A172 (cell line): ENCODE measurements at regions not wholly inside any gene's neighbourhood (a gene's known extent, or its start where the extent isn't known, plus 50 kb on each side); places are given as distances from the start of the nearest gene placed in this dataset.

ENCODE experiments used
- DNase-seq: peaks from one replicate; pipeline ENCODE4 v3.0.0-alpha.2; 2015; ENCODE audit warnings: low spot score

DNA sequence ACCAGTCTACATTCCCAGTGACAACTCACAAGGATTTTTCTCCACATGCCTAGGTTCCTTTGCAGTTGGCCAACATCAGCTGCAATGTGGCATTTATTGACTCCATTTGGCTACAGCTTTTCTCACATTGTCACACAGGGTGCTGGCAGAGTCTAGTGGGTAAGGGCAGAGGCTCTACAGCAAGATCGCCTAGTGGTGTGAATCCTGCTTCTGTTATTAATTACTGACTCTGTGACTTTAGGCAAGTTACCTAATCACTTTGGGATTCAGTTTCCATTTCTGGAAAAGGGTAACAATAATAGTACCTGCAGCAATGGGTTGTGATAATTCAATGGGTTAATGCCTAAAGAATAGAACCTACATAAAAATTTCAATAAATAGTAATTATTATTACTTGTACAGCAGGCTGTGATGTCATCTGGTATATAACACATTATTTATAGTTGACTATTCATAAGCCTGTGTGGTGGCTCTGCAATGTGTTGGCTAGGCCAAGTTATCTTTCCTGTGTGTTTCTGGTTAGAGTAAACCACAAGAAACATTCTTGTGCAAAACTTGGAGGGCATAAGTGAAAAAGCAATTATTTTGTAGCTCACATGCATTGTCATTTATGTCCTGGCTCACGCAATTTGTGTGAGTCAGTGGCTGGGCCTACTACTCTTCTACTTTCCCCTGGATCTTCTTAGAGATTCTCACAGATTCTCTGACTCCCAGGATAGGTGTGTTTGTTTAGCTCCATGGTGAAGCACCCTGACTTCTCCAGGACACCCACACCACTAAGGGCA, 59.5 kb downstream of the PTGS2 start:
- peak; percentile 33 for DNase-seq

DNA sequence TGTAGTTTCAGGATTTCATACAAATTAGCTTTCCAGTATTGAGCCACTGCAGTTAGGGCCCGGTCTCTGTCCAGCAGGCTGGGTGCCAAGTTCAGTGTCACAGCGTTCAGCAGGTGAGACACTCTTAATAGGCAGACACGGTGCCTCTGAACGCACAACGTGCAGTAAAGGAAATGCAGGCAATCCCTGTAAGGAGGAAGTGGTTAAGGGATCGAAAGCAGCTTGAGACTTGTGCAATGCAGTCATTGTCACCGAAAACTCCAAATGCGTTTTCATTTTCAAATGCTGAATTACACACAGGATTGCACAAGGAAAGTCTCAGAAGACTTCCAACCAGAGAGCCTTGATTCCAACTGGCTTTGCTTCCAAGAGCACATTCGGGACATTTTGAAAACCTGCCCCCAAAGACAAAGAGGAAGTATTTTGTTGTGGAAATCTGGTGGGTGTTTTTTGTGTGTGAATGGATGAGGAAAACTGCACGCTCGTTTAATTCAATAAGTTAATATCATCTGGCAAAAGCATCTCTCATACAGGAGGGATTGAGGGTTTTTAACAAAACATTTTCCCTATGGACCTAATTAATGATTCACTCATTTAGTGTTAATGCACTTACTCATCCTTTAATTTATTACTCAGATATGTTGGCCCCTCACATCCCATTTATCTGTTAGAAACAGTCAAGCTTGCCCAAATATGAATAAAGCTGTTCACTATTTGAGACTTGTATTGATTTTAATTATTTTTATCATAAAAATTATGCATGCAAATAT, 61.6 kb downstream of the PTGS2 start:
- DNase-seq = peak; percentile 33

DNA sequence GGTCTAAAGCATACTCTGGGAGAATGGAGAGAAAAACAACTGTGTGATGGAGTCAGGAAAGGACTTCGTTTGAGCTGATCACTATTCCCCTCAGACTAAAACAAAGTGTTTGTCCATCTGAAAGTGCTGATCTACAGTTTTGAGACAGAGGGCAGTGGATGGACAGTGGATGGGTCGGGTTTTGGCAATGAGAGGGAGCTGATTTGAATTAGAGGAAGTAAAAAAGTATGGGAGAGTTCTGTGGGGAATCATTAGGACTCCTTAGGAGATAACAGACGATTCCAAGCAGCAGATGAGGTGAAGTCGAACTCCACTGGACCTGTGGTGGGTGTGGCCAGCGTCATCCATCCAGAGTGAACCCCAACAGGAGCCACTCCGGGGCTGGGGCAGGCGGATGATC, 62.3 kb downstream of the PTGS2 start:
- peak; percentile 7 for DNase-seq

DNA sequence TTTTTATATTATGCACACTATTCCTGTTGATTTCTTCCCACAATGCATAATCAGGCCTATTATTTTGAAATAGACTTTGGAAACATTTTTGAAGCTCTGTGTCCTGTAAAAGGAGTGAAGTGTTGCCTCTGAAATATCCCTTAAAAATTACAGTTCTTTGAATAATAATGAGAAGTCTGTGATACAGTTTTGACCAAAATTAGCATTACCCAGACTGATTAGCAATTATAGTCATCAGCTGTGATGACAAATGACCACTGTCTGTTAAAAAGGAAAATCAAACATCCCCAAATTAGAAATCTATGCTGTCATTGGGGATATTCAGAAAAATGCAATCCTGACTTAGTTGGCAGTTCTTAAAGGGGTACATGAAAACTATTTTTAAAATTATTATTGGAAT, 63.7 kb downstream of the PTGS2 start:
- no peak for DNase-seq

DNA sequence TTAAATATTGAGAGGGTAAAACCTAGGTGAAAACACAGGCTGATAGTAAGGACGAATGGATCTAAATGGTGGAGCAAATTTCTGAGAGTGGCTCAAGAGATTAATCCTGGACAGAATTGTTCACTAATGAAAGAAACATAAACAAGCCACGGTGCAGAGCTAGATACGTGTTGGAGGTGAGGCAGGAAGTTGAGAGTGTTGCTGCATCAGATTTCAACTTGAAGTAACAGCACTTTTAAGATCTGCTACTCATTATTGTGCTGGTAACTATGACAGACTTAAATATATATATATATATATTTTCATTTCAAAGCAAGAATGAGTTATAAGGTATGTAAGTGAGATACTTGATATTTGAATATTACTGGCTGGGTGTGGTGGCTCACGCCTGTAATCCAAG, 64.9 kb downstream of the PTGS2 start:
- DNase-seq = no peak

DNA sequence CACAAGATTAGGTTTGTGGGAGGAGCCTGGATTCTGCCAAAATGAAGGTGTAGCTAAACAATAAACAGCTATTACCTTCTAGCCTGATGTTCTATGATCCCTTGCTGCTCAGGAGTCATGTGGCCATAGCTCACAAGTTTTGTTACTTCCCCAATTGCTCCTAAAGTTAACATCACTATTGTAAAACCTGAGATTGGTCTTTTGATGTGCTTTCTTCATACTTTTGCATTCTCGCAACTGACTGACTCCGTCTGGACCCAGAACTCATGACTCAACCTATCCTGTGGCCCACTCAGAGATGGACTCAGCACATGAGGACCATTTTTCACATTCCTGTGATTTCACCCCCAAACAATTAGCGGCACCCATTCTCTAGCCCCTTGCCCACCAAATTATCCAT, 69.1 kb downstream of the PTGS2 start:
- DNase-seq = no peak

DNA sequence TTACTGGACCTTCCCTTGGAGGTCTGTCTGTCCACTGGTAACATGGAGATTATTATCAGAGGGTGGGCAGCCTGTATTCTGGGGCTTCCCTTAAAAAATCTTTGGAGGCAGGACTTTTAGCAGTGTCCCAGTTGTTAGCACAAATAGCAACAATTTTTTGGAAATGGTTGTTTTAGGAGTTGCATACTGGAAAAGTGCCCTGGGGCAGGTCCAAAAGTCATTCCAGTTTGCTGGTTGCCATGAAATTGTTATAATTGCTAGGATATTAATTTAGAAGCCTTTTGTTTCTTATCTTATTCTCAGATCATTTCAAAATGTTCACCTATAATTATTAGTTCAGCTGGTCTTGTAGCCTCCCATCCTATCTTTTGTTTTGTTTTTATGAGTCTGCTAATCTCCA, 71.0 kb downstream of the PTGS2 start:
- no peak for DNase-seq

DNA sequence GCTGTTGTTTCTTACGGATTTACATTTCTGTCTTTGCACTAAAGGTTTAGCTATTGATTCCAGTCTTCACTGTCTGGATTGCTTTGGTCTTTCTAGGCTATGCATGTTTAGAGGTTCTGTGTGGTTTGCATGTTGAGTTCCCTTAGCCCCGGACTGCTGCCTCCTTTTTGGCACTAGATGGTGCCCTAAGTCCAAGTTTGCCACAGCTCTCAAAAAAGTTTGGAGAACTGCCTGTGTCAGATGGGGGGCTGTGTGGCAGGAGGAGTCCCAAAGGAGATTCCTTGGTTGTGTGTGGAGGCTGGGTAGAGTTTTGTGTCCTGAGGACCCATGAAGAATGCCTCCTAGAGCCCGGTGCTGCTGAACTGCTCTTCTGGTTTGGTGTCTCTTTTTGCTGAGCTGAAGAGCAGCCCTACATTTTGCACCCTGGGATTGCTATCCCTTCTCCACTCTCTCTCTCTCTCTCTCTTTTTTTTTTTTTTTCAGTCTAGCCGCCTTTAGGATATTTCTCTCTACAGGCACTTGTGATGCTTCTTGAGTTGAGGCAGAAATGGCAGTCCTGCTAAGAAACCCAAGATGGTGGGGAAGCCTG, 74.4 kb downstream of the PTGS2 start:
- peak; percentile 18 for DNase-seq

DNA sequence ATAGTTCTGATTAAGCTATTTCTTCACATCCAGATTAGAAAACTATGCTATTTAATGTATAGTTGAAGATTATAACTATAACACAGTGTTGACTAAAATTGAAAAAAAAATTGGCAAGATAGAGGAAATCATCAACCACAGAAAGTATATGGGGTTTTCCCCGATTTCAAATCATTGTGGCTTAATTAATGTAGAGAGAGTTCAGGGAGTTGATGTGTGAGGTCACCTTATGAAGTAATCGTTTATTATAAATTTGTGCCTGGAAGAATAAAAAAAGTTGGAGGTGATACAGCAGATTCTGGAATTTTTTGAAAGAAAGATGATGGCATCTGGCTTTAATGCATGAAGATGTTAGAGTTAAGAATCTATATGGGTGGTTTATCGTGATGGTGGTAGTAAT, 84.3 kb downstream of the PTGS2 start:
- no peak for DNase-seq

DNA sequence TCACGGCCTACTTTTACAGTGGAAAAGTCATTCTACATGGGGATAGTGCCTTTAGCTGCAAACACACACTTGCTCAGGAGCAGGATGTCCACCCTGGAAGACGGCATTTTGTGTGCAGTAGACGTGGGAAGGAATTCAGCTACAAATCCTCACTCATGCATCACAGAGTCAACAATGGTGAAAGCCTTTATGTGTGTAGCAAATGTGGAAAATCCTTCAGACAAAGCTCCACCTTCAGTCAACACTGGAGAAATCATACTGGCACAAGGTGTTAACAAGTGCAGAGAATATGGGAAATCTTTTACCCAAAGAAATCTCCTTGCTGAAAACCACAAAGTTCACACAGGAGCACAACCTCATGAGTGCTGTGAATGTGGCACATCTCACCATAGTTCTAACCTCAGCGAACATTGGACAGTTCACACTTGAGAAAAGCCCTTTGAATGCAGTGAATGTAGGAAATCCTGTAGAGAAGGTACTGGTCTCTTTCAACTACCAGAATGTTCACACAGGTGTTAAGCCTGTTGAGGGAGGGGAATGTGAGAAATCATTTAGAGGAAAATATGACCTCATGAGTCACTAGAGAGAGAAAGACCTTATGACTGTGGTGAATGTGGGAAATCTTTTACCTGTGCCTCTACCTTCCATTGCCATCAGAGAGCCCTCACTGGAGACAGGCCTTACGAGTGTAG, 101.8 kb downstream of the PTGS2 start:
- no peak for DNase-seq

DNA sequence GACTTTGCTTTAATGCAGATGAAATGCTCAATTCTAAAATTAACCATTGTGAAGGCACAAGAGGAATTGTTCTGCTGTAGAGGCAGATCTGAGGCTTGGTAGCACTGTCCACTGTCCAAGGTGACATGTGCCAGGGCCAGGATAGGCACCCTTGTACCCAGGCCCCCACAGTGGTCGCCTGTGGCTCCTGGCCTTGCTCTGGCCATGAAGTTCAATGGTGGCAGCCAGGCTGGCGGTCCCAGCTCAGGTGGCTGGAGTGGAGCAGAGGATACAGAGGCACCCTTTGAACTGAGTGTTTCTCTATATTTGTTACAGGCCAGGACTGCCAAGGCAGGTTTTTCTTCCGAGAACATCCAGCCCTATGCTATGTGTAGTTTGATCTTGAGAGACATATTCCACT, 102.6 kb downstream of the PTGS2 start:
- no peak for DNase-seq

DNA sequence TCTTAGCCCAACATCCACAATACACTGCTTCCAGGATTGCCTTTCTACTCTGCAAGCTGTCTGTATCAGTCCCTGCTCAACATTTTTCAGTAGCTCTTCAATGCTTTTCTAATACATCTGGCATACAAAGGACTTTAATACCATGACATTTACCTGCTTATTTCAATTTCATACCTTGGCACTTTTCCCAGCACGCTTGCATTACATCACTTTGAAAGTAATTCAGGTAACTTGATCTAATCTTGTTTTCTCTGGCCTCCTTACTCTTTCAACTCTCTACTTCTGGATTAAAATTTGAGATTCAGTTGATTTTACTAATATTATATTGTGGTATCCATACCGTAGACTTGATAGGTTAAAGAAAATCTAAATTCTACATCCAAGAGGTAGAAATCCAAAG, 103.0 kb downstream of the PTGS2 start:
- DNase-seq = no peak

DNA sequence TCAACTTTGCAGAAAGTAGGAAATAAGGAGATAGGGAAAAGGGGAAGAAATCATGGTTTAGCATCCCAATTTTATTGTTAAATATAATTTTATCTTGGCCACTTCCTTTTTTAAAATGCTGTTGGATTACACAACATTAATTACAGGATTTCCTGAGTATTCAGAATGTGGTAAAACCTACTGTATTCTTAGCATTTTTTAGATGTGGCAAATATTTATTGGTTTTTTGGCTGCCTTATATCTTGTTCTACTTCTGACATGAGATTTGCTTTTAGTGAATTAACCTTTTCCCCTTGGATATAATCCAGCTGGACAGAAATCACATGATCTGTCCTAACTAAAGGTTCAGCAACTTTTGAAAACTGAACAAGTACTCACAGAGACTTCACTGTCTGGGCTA, 104.9 kb downstream of the PTGS2 start:
- DNase-seq = peak; percentile 41

DNA sequence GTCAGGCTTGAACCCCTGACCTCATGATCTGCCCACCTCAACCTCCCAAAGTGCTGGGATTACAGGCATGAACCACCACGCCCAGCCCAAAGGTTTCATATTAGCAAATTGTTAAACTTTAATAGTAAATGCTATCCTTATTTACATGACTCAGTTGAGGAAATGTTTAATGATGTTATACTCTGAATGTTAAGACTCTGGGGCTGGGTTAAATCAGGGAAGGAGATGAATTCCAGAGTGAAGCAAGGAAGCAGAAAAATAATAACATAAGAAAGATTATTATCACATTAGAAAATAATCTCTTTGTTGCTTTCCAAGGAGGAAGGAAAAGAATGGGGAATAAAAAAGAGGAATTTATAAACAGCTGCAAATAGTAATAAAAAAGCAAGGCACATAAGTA, 105.3 kb downstream of the PTGS2 start:
- no peak for DNase-seq

DNA sequence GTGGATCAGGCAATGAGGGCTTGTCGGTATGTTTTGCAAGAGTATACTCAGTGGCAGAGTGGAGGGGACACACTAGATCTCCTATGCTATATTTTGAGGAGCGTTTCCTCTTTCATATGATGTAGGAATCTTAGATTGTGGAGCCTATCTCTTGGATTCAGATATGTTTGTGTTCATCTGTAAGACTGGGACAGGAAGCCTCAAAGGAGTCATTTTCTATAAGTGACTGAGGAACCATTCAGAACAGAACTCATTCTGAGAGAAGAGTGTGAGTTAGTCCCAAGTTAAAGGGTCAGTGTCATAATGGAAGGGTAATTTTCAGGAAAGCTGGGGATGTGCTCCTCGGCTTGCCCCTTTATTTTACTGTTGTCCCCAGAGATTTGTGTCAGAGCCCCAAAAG, 107.7 kb downstream of the PTGS2 start:
- DNase-seq = no peak

DNA sequence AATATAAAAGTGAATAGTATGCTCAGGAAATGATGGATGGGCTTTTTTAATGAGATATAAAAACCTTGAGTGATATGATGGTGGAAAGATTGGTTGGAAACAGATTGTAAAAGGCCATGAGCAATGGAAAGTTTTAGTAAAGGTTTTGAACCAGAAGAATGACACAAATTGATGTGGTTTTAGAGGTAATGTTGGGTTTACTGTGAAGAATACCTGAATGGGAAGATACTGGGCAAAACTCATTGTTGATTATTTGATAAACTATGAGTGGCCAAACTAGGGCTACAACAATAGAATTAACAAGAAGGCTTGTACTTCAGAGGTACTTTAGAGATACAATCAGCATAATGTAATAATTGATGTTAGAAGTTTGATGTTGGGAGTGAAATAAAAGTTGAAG, 108.5 kb downstream of the PTGS2 start:
- no peak for DNase-seq

DNA sequence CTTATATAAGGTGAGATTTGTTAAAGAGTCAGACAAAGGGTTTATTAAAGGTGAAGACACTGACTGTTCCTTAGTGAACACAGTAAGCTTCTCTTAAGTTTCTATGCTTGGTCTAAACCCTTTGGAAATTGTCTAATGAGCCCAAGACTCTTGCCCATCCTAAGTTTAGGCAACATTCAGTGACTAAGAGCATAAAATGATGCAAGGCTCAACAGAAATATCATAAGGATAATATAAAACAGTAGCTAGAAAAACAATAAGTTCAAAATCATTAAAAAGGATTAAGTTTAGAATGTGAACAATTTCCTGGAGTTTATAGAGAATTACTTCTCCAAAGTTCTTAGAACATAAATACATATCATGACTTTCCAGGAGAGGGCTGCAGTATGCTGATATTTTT, 108.9 kb upstream of the PDC start:
- DNase-seq = no peak

DNA sequence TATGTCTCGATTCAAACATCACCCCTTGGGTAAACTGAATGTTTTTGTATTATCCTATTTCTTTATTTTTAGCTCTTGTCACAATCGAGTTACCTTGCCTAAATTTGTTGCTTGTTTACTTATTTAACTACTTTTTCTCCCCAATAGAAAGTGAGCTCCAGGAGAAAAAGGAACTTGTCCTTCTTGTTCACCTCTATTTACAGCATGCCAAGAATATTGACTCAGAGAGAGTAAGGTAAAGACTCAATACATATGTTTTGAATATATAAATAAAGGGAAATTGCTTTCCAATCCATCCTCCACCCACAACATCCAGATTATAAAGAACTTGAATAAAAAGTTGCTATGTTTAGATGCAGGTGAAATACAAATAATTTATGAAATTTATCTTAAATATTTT, 107.3 kb upstream of the PDC start:
- DNase-seq = no peak

DNA sequence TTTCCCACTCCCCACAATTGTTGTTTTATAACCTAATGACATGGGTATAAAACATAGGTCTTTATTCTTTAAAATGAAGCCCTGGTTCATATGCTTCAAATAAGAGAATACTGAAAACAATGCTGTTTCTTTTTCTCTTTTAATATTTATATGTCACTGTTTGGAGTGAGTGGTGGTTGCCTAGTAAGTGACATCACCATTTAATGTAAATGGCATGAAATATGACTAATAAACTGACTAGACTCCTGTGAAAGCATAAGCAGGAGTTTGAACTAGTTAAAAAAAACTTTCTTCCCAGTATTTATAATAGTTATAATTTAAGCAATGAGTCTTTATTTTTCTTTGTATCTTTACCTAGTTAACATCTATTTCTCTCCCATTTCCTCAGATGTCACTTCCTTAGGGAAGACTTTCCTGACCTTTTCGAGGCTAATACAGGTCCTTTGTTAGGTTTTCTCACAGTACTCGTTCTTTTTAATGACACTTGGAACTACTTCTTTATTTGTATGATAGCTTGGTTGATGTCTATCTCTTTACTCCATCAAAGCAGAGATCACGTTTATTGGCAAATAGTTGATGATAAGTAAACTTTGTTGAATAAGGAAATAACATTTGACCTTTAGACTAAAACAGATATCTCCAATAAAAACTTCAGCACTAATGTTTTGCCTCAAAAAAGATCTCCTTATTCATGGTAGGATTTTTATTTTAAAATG, 105.4 kb upstream of the PDC start:
- no peak for DNase-seq

DNA sequence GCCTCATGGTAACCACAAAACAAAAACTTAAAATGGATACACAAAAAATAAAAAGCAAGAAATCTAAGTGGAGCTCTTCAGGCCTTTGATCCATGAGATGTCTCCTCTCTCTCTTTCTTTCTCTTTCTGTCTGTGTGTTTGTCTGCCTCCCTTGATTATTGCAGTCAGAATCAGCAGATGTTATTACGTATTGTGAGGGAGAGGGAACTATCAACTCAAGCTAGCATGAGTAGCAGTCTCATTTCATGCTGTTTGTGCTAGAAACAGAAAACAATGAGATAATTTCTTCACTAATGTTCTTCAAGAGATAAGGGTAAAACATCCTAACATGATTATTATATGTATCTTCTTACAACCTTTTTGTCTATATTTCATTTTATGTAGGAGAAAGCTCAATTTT, 103.7 kb upstream of the PDC start:
- no peak for DNase-seq

DNA sequence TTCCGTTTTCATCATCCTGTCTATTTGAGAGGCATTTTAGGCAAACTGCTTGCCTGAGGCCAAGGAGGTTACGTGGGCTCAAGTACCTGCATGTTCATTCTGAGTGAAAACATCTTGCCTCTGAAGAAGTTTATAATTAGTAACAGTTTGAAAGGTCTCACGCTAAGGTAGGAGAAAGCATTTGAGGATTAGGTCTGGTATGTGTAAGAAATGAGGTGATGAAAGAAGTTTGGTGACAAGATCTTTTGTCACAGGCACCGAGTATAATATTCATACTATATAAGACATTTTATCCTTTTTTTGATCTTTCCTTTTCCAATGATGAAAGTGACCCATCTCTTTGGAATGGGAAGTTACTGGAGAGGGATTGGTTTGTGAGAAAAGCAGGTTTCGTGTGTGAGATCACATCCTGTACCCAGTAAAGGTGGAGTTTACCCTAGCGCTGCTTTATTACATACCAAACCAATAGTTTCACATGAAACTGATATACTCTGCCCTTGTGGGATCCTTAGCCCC, 98.7 kb upstream of the PDC start:
- peak; percentile 16 for DNase-seq
